AG09309 (cell line): ENCODE measurements at regions not wholly inside any gene's neighbourhood (a gene's known extent, or its start where the extent isn't known, plus 50 kb on each side); places are given as distances from the start of the nearest gene placed in this dataset.

Source experiments
- DNase-seq: peaks from one replicate; pipeline ENCODE4 v3.0.0-alpha.2; 2010; ENCODE audit warnings: low read depth
- H3K4me3 ChIP-seq: 2 replicates; pipeline ENCODE4 v1.5.1; 2011; ENCODE audit warnings: mild to moderate bottlenecking, low read depth, low read length, moderate library complexity; ENCODE audit not compliant: control insufficient read depth
- TF ChIP-seq, protein P1 (sequence below): IDR thresholded peaks from 2 replicates; pipeline ENCODE4 v1.5.1; 2011; ENCODE audit warnings: mild to moderate bottlenecking, low read depth, low read length, inconsistent platforms; ENCODE audit not compliant: insufficient read depth, control insufficient read depth; ENCODE audit errors: missing control alignments

DNA sequence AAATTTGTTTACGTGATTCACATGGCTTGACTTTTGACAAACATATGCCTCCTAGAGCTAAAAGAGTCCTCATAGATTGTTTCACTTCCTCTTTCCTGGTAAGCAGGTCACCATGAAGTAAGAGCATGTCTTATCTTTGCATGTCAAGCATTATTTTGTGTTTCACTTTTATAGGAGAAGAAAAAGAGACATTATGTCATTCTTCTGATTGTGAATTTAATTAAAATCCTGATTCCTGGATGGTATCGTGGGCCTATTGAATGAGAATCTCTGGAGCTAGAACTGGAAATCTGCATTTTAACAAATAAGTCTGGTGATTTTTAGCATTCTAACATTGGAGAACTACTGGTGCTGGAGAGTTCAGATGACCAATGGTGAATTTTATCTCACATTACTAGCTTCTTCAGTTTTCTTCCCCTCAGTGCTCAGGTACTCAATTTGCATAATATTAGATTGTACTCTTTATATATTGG lies 218.6 kb upstream of the ATP2B1 start:
- no peak for DNase-seq
- H3K4me3 ChIP-seq: no peak overlapping the region
- TF ChIP-seq, protein P1, sequence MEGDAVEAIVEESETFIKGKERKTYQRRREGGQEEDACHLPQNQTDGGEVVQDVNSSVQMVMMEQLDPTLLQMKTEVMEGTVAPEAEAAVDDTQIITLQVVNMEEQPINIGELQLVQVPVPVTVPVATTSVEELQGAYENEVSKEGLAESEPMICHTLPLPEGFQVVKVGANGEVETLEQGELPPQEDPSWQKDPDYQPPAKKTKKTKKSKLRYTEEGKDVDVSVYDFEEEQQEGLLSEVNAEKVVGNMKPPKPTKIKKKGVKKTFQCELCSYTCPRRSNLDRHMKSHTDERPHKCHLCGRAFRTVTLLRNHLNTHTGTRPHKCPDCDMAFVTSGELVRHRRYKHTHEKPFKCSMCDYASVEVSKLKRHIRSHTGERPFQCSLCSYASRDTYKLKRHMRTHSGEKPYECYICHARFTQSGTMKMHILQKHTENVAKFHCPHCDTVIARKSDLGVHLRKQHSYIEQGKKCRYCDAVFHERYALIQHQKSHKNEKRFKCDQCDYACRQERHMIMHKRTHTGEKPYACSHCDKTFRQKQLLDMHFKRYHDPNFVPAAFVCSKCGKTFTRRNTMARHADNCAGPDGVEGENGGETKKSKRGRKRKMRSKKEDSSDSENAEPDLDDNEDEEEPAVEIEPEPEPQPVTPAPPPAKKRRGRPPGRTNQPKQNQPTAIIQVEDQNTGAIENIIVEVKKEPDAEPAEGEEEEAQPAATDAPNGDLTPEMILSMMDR: no peak

DNA sequence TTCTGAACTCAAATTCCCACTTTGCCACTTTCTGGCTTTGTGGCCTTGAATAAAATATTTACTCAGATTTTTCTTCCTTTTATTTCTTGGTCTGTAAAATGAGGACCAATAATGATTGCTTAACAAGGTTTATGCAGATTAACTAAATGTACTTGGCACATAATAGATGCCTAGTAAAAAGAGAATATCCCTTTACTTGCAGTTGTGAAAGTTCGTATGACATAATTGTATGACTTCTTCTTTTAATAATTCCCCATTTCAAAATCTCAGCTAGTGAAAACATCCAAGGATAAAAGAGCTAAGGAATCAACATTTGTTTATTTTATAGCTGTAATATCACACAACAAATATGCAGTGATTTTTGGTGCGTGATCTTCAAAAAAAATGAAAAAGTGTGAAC lies 215.6 kb upstream of the ATP2B1 start:
- H3K4me3 ChIP-seq: no peak overlapping the region
- TF ChIP-seq, protein P1: no peak
- DNase-seq: no peak

DNA sequence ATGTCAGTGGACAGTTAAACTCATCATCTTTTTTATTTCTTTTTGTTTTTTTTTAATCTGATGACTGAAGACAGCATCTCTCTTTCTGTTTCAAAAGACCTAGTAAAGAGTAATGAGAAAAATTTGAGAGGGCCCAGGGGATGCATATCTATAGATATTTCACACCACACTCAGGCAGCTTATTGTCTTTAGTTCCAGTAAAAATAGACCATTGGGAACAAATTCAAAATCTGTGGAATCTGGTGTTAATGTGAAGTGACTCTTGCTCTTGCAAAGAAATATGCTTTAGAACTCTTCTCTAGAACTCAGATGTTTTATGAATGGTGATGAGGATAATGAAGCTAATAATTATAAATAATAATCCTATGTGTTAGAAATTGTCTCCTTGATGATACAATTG lies 214.5 kb upstream of the ATP2B1 start:
- TF ChIP-seq, protein P1: no peak
- DNase-seq: no peak
- H3K4me3 ChIP-seq: no peak overlapping the region

DNA sequence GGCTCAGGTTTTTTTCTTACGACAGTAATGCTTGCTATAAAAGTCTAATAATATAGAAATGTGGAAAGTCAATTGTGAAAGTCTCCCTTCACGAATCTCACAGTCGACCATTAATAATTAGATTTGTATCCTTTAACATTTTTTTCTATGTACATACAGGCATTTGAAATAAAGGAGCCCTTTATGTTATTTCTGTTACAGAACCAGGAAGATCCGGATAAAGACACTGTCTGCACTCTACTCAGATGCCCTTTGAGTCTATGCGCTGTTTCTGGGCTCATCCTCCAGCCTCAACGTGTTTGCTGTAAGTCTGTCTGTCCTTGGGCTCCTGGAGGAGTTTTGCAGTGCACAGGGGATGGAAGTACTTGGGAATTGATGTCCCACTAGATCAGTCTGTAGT lies 212.2 kb upstream of the ATP2B1 start:
- TF ChIP-seq, protein P1: no peak
- H3K4me3 ChIP-seq: no peak overlapping the region
- DNase-seq: no peak

DNA sequence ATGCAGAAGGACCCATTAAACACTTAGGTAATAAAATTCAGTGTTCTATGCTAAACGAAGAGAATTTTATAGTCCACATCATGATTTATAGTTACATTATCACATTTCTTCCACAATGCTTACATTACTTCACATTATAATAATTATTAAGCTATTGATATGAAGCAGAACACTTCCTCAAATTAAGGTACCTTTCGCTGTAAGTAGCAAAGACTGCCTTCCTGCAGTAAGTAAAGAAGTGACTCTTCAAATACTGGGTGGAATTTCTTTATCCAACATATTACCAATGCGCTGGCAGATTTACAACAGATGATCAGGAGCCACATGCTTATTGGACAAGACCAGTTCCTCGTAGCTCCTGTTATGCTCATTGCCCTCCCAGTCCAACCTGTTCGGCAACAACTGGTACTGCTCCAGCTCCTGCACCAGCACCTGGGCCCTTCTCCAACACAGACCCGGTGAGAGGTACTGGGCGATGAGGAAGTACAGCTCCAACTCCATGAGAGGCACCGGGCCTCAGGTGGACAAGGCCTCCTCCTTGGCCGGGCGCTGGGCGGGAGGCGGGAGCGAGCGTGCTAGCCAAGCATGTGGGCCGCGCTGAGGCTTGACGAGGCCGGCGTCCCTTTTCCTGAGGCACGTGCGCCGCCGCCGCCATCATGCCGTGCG lies 210.7 kb upstream of the ATP2B1 start:
- TF ChIP-seq, protein P1: no peak
- no peak for DNase-seq
- no peak overlapping the region for H3K4me3 ChIP-seq

DNA sequence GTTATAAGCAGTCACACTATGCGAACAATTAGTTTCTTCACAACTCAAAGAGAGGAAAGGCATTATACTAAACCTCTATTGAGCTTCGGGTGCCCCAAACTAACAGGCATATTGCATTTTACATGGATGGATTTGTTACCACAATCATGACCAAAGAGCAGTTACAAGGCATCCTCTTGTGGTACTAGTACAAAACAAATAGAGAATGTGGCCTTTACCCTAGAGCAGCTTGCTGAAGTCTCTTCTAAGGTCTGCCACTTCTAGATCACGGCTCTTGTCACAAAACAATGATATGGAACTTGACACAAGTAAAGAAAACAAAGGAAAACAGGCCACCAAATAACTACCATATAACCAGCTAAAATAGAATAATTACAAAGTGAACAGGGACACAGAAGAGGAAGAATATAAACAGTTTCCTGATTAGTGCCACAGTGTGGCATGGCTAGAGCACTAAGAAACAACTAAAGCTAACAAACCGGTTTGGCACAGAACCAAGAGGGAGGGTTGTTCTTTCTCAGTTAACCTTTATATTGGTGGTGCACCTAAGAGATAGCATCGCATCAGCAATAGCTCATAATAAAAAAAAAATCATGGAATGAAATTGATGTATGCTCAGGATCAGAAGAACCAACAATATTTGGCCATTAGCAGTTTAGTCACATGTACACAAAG lies 209.7 kb upstream of the ATP2B1 start:
- no peak for DNase-seq
- H3K4me3 ChIP-seq: no peak overlapping the region
- TF ChIP-seq, protein P1: no peak

DNA sequence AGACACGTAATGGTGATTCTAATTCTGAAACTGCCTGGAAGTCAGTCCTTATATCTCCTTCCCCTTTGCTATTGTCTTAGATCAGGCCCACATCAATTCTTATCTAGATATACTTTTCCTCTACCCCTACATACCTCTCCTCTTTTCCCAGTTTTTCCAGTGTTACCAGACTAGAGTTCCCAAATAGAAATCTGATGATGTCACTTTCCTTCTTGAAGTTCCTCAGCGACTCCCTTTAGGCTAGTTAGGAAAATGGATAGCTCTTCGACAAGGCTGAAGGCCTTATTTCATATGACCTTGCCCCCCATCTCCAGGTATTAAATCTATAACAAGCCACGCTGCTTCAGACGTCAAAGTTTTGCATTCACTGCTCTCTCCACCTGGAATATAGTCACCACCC lies 201.1 kb upstream of the ATP2B1 start:
- TF ChIP-seq, protein P1: no peak
- H3K4me3 ChIP-seq: no peak overlapping the region
- no peak for DNase-seq
